ENCODE measurements at regions not wholly inside any gene's neighbourhood (a gene's known extent, or its start where the extent isn't known, plus 50 kb on each side); places are given as distances from the start of the nearest gene placed in this dataset.

DNA sequence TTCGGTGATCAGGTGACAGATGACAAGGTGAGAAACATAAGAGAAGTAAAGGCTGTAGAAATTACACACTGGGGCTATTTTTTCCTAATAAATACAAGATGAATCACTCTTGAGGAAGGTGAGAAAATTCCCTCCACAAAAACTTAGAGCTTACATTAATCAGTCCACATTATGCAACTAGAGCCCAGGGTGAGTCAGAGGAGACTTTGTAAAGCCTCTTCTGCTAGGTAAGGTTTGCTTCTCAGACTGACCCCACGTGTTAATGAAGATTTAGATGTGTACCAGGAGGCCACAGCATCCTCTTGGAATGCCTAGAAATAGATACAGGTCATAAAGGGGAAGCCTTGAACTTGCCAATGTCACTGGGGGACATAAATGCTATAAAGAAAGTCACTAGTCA, 396.0 kb upstream of the SMIM31 start:
- DNase-seq = no peak

- no peak for DNase-seq
These were observed 395.5 kb upstream of the SMIM31 start for GRCh38 chr4:164358400-164358799.

GRCh38 chr4:164359881-164360280, 394.1 kb upstream of the SMIM31 start:
- DNase-seq = no peak

DNA sequence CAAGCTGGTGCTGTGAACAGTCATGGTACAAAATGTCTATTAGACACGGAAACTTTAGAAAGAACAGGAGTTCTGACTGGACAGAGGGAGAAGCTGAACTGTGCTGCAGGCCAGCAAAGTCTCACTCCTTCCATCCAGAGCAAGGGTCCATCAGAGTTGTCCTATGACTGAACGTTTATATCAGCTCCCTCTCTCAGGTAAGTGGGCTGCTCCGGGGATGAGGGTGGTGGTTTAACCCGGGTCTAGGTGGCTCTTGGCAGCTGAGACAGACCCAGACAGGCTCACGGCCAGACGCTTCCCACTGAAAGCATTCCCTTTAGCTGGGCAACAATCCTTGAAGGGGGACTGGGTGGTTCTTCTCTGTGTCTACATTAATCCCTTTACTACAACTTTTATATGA, 385.0 kb upstream of the SMIM31 start:
- no peak for DNase-seq

- DNase-seq = no peak
These were observed 380.9 kb upstream of the SMIM31 start for GRCh38 chr4:164373021-164373420.

DNA sequence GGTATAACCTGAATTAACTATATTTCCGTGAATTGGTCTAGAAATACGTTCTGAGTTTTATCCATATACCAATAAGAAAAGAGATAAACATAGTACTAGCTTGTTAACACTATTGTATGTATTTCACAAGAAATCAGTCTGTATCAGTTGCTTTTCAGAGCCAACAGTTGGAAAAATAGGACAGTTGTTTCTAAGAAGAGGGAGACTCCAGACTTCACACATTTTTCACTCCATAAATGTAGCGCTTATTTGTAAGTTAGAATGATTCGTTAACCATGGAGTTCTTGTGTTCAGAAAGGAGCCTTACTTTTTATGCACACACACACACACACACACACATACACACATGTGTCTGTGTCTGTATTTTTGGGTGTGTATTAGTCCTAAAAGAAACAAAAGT, 376.7 kb upstream of the SMIM31 start:
- no peak for DNase-seq

- DNase-seq = no peak
These were observed 375.6 kb upstream of the SMIM31 start for GRCh38 chr4:164378361-164378760.

DNA sequence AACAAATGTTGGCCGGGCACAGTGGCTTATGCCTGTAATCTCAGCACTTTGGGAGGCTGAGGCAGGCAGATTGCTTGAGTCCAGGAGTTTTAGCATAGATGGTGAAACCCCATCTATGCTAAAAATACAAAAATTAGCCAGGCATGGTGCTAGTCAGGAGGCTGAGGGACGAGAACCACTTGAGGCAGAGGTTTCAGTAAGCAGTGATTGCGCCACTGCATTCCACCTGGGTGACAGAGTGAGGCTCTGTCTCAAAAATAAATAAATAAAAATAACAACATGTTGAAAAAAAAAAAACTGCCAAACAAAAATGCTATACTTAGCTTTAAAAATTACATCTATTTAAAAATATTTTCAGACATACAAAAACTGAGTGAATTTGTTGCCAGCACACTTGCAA, 374.2 kb upstream of the SMIM31 start:
- no peak for DNase-seq

DNA sequence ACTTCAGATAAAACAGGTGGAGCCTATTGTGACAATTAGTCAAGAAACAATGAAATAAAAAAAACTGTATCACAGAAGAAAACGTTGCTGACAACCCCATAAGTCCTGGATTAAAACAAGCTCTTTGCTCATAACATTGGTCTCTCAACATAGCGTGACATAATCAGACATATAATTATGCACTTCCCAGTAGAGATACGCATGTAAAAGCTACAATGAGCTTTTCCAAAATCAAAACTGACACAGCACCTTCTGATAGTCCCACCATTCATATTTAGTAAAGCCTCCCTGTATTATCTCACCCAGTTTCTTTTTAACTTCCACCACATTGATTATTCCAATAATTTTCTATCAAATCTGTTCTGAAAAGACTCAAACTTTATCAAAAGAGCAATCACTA, 372.1 kb upstream of the SMIM31 start:
- DNase-seq = no peak

DNA sequence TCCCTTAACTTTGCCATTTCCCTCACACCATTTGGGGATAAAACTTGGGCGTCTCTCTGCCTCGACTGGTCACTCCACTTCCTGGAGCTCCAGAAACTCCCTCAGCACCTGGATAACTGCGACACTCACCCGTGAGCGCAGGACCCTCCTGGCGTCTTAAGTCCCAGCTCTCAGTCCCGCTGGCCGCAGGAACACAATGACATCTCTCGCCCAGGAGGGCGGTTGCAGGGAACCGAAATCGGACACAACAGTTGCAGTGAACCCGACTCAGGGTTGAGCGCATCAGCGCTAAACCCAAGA, 370.9 kb upstream of the SMIM31 start:
- no peak for DNase-seq

DNA sequence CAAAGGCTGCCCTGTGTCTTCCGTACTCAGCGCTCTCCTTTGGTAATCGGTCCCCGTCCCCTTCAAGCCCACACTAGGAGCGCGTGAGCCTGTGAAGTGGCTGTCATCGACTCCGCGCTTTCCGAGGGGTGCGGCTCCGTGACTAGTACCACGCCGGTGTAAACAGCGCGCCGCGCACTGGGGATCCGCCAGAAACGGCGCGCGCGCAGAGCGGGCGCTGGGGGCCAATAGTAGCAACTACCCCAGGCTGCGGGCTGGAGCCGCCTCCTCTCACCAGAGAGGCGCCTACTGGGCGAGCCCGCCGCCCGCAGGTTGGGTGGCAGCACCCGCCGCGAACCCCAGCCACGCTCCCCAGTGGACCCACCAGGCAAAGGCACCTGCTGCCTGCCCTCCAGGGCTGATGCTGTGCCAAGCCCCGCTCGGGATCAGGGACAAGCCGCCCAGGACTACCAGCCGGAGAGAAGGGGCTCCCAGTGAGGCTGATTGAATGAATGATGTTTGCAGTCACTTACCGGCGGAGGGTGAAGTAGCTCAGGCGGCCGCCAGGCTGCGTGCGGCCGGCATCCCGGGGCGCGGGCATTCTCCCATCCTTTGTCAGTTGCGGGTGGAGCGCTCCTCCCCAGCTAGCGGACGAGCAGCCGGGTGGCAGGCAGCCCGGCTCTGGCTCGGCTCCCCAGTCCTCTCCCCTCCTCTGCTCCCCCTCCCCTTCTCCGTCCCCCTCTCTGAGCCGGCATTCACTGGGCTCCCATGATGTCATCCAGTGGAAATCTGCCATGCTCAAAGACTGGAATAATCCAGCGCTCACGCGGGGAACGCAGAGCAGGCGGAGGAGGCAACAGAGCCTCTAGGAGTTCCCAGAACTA, 370.3 kb upstream of the SMIM31 start:
- no peak for DNase-seq

- DNase-seq = no peak
These were observed 369.5 kb upstream of the SMIM31 start for GRCh38 chr4:164384416-164384815.

DNA sequence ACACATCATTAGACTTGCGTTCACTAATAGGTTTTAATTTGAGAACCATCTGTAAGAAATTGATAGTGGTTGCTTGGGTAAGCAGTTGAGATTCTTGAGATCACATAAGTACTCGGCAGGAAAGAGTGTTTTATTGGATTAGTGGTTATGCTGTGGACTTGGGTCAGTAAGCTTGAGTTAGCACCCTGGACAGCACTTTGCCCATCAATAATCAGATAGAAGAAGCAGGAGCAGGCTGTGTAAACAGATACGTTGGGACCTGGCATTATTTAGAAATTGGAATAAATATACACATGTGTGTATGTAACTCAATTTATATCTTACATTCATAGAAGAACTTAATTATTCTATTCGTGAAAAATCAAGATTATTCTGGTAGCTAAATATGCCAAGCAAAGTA, 357.5 kb upstream of the SMIM31 start:
- DNase-seq = no peak

GRCh38 chr4:164402554-164402953, 351.4 kb upstream of the SMIM31 start:
- no peak for DNase-seq

GRCh38 chr4:164405774-164406173, 348.2 kb upstream of the SMIM31 start:
- DNase-seq = no peak

- DNase-seq = no peak
These were observed 345.1 kb upstream of the SMIM31 start for GRCh38 chr4:164408831-164409230.

- DNase-seq = no peak
These were observed 343.5 kb upstream of the SMIM31 start for GRCh38 chr4:164410401-164410800.

DNA sequence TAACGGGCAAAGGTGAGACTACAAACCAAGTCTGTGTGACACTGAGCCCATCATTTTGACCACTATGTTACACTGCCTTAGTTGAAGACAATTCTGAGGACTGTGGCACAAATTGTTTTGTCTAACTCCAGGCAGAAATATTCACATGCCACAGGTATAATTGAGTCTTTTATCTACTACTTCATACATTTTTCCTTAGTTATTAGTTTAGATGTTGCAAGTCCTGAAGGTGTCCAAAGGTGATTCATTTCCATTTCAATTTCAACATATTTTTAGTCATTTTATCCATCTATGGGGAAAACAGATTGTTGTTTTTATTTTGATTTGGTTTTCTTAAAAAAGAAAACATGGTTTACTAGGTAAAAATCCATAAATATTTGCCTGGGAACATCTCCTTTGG, 341.7 kb upstream of the SMIM31 start:
- no peak for DNase-seq

- no peak for DNase-seq
These were observed 340.2 kb upstream of the SMIM31 start for GRCh38 chr4:164413743-164414142.

GRCh38 chr4:164423819-164424218, 330.1 kb upstream of the SMIM31 start:
- DNase-seq = no peak

DNA sequence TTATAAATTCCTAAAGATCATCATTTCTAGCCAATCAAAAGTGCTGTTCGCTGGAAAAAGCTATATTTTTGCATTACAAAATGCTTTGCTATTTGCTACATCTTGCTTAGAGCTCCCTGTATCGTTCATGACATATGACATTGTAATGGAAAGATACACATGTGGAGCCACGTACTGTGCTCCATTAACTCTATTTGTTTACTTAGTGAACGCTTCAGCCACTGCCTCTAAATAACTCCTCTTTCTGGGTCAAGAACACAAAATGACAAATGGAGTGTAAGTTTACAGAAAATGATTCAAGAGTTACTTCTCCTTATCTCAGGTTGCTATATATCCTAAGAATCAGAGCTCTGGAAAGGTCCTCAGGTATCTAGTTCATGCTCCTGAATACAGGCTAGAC, 329.1 kb upstream of the SMIM31 start:
- DNase-seq = no peak

- no peak for DNase-seq
These were observed 325.4 kb upstream of the SMIM31 start for GRCh38 chr4:164428561-164428960.

- DNase-seq = no peak
These were observed 315.6 kb upstream of the SMIM31 start for GRCh38 chr4:164438321-164438720.

DNA sequence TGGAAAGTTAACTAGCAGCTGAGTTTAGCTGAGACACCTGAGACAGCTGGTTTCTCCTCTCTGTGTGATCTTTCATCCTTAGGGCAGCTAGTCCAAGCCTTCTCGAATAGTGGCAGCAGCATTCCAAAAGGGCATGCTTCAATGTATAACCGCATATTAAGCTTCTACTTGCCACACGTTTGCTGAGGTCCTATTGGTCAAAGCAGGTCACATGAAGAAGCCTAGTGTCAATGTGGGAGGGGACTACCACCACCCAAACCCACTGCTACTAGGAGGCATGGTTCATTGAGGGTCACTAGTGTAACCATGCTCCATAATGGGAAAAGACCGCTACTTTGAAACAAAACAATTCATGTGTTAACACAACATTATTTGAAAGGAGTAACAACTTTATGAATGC, 314.9 kb upstream of the SMIM31 start:
- DNase-seq = no peak

DNA sequence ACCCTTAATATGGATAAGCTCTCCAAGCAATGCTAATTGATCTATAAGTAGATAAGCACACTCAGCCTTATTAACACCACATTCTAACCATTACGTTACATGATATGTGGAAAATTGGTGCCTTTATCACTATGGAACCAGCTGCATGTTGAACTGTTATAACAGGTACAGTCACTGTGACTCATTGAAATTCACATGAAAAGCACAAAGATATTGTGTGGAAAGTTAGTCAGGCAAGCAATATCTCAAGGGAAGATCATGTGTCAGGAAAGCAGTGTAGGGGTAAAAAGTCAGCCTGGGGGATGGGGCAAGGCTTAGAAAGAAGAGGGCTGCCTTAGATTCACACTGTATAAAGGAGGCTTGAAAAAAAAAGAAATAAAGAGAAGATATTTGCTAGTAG, 313.7 kb upstream of the SMIM31 start:
- no peak for DNase-seq

- DNase-seq = no peak
These were observed 312.8 kb upstream of the SMIM31 start for GRCh38 chr4:164441109-164441508.

Data from CD4-positive, alpha-beta T cell treated with Interleukin-4 for 1 hour (primary cell).